K562 (cell line): ENCODE measurements at regions not wholly inside any gene's neighbourhood (a gene's known extent, or its start where the extent isn't known, plus 50 kb on each side); places are given as distances from the start of the nearest gene placed in this dataset.

Source experiments
- TF ChIP-seq, protein P1 (sequence below): fragments of 450-650 bp; IDR thresholded peaks from 2 replicates; pipeline ENCODE4 v1.6.1; 2016; ENCODE audit warnings: low read depth
- TF ChIP-seq, protein P2 (sequence below): fragments of 200-400 bp; formaldehyde crosslinking; IDR thresholded peaks from 2 replicates; pipeline ENCODE4 v1.6.1; 2017; ENCODE audit warnings: mild to moderate bottlenecking, low read depth, low read length, moderate library complexity

DNA sequence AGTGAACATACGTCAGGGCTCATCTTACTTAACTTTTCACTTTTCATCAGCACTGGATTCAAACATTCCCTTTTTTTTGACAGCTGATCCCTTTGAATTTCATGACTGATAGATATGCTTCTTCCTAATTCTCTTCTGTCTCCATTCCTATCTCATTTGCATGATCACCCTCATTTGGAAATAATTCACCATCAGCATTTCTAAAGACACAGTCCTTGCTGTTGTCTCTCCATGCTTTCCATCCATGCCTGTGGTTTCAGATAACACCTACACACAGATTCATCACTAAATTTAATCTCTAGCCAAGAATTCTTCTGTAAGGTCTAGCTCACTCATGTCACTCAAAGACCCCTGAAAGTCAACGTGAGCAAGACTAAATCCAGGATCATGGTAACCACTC lies 228.4 kb upstream of the BTBD3 start (continued):
- TF ChIP-seq, protein P1, sequence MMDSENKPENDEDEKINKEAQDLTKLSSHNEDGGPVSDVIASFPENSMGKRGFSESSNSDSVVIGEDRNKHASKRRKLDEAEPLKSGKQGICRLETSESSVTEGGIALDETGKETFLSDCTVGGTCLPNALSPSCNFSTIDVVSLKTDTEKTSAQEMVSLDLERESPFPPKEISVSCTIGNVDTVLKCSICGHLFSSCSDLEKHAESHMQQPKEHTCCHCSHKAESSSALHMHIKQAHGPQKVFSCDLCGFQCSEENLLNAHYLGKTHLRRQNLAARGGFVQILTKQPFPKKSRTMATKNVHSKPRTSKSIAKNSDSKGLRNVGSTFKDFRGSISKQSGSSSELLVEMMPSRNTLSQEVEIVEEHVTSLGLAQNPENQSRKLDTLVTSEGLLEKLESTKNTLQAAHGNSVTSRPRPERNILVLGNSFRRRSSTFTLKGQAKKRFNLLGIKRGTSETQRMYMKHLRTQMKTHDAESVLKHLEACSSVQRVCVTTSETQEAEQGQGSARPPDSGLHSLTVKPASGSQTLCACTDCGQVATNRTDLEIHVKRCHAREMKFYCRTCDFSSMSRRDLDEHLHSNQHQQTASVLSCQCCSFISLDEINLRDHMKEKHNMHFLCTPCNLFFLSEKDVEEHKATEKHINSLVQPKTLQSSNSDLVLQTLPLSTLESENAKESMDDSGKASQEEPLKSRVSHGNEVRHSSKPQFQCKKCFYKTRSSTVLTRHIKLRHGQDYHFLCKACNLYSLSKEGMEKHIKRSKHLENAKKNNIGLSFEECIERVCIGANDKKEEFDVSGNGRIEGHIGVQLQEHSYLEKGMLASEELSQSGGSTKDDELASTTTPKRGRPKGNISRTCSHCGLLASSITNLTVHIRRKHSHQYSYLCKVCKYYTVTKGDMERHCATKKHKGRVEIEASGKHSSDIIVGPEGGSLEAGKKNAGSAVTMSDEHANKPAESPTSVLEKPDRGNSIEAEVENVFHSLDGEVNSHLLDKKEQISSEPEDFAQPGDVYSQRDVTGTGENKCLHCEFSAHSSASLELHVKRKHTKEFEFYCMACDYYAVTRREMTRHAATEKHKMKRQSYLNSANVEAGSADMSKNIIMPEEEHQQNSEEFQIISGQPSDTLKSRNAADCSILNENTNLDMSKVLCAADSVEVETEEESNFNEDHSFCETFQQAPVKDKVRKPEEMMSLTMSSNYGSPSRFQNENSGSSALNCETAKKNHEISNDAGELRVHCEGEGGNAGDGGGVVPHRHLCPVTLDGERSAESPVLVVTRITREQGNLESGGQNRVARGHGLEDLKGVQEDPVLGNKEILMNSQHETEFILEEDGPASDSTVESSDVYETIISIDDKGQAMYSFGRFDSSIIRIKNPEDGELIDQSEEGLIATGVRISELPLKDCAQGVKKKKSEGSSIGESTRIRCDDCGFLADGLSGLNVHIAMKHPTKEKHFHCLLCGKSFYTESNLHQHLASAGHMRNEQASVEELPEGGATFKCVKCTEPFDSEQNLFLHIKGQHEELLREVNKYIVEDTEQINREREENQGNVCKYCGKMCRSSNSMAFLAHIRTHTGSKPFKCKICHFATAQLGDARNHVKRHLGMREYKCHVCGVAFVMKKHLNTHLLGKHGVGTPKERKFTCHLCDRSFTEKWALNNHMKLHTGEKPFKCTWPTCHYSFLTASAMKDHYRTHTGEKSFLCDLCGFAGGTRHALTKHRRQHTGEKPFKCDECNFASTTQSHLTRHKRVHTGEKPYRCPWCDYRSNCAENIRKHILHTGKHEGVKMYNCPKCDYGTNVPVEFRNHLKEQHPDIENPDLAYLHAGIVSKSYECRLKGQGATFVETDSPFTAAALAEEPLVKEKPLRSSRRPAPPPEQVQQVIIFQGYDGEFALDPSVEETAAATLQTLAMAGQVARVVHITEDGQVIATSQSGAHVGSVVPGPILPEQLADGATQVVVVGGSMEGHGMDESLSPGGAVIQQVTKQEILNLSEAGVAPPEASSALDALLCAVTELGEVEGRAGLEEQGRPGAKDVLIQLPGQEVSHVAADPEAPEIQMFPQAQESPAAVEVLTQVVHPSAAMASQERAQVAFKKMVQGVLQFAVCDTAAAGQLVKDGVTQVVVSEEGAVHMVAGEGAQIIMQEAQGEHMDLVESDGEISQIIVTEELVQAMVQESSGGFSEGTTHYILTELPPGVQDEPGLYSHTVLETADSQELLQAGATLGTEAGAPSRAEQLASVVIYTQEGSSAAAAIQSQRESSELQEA, result no peak
- TF ChIP-seq, protein P2, sequence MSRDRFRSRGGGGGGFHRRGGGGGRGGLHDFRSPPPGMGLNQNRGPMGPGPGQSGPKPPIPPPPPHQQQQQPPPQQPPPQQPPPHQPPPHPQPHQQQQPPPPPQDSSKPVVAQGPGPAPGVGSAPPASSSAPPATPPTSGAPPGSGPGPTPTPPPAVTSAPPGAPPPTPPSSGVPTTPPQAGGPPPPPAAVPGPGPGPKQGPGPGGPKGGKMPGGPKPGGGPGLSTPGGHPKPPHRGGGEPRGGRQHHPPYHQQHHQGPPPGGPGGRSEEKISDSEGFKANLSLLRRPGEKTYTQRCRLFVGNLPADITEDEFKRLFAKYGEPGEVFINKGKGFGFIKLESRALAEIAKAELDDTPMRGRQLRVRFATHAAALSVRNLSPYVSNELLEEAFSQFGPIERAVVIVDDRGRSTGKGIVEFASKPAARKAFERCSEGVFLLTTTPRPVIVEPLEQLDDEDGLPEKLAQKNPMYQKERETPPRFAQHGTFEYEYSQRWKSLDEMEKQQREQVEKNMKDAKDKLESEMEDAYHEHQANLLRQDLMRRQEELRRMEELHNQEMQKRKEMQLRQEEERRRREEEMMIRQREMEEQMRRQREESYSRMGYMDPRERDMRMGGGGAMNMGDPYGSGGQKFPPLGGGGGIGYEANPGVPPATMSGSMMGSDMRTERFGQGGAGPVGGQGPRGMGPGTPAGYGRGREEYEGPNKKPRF, result no peak
